ENCODE measurements at regions not wholly inside any gene's neighbourhood (a gene's known extent, or its start where the extent isn't known, plus 50 kb on each side); places are given as distances from the start of the nearest gene placed in this dataset.

DNA sequence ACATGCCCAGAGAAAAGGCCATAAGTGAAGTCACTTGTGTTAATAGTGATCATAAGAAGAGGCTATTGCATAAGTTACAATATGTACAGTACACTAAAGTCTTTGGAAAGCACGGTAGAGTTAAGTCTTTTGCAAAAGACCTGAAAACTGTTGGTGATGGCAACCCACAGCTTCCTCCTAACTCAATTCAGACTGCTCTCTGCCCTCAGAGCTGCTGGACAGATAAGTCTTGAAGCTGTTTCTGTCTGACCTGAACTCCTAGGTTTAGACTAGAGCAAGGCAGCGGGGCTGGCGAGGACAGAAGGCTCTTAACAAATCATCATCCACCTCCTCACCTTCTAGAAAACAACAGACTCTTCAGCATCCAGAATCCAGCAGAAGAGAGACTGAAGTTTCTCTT, 125.4 kb downstream of the CD24 start:
- no peak overlapping the region; the same call in 1 of the 2 replicates for H2AFZ ChIP-seq (ENCODE audit: control insufficient read depth, low read depth, low read length)
- in situ Hi-C loops (cut with MboI): no loop called here
- no TSS peak for BruUV-seq (replicated peaks)

More for the DNA sequence above, 125.4 kb downstream of the CD24 start:
- ChIA-PET CTCF (interaction anchor here (0.6 to 1.0 kb wide), 2 partner anchors 212 to 404 kb away, joined by 3 read pairs; no protein-coding TSS in a partner anchor), POLR2A (no interaction called here), SMC1A (ENCODE audit: uncharacterized antibody, unreplicated experiment) (interaction anchor here (1.3 kb wide), 1 partner anchor 234 kb away, joined by 3 read pairs; no protein-coding TSS in a partner anchor), RAD21 (ENCODE audit: unreplicated experiment) (interaction anchor here (1.3 to 1.4 kb wide), 2 partner anchors 31 to 91 kb away, joined by 3 to 4 read pairs; no protein-coding TSS in a partner anchor)
- Histone ChIP-seq H3K9me3 (replicated peaks; ENCODE audit: control insufficient read depth, insufficient read depth, low read length) (peaks cover 4% of the 10 kb centered on the region; the same call in 2 of the 3 replicates), H3K4me3 (no peak overlapping the region), H3K36me3 (ENCODE audit: control insufficient read depth in 2 of 2, insufficient read depth in 2 of 2, low read length in 1 of 2) (no peaks in the 10 kb centered on the region), H3K27me3 (replicated peaks in 1 of 2; ENCODE audit: control insufficient read depth in 2 of 2, insufficient read depth in 2 of 2, low read length in 1 of 2) (no peaks in the 10 kb centered on the region), H3K9ac (ENCODE audit: control insufficient read depth, insufficient read depth, low read length) (no peak overlapping the region), H3K27ac (ENCODE audit: control insufficient read depth, insufficient read depth) (0 out of 2 replicates have a peak overlapping the region, but pooled peaks have one; percentile 17), H3K4me2 (ENCODE audit: control insufficient read depth, insufficient read depth) (no peak overlapping the region), H3K79me2 (ENCODE audit: control insufficient read depth, insufficient read depth, low read length) (no peaks in the 10 kb centered on the region), H3K4me1 (ENCODE audit: control insufficient read depth, insufficient read depth, low read length) (peaks cover 42% of the 10 kb centered on the region), H4K20me1 (ENCODE audit: control insufficient read depth, insufficient read depth) (no peaks in the 10 kb centered on the region)
- DNase-seq (ENCODE audit: low read depth, low spot score) (no peak), FAIRE-seq (no peak), ATAC-seq (peak; percentile 11; the same call in 2 of the 3 replicates)
- WGBS (ENCODE audit: insufficient coverage, insufficient replicate concordance, low lambda C conversion rate, missing lambda C conversion rate): 43% methylated on average over 3 of the region's 3 CpGs
- no peak for TF ChIP-seq SIX5 (IDR thresholded peaks at IDR 0.05; ENCODE audit: low read depth, low read length, severe bottlenecking)
- TF ChIP-seq POLR2A (IDR thresholded peaks at IDR 0.05; ENCODE audit: low read depth, low read length): no peak
- TF ChIP-seq E4F1 (IDR thresholded peaks at IDR 0.05; ENCODE audit: borderline replicate concordance, partially characterized antibody): no peak
- TF ChIP-seq CHD1 (IDR thresholded peaks at IDR 0.05; ENCODE audit: low read depth, low read length): no peak
- TF ChIP-seq HDAC2 (IDR thresholded peaks at IDR 0.05): no peak
- TF ChIP-seq ZSCAN29 (IDR thresholded peaks at IDR 0.05): no peak
- no peak for TF ChIP-seq ZBTB4 (CRISPR knock-in tag; IDR thresholded peaks at IDR 0.05)
- TF ChIP-seq TCF12 (IDR thresholded peaks at IDR 0.05; ENCODE audit: low read depth, low read length): no peak
- no peak for TF ChIP-seq POLR2AphosphoS2 (IDR thresholded peaks at IDR 0.05; ENCODE audit: low read depth, low read length)
- TF ChIP-seq ZNF274 (IDR thresholded peaks at IDR 0.05; ENCODE audit: insufficient read depth, insufficient read length): no peak
- TF ChIP-seq SKIL (IDR thresholded peaks at IDR 0.05; ENCODE audit: low read depth, poor library complexity, severe bottlenecking): no peak
- TF ChIP-seq EP300 (IDR thresholded peaks at IDR 0.05; ENCODE audit: borderline replicate concordance in 1 of 2, control insufficient read depth in 1 of 2, low read depth in 2 of 2, low read length in 2 of 2): no peak
- TF ChIP-seq NBN (IDR thresholded peaks at IDR 0.05): no peak
- intact Hi-C loops (cut with micrococcal nuclease; ENCODE audit: unreplicated experiment): loop anchor here (5.0 kb wide), 2 partner anchors 128 to 217 kb away; no protein-coding TSS in a partner anchor
